HCT116 (cell line): ENCODE measurements at regions not wholly inside any gene's neighbourhood (a gene's known extent, or its start where the extent isn't known, plus 50 kb on each side); places are given as distances from the start of the nearest gene placed in this dataset.

Experiments used
- EZH2 ChIP-seq: fragments of 200-600 bp; sonication (generic); IDR thresholded peaks from 2 replicates; pipeline ENCODE4 v1.6.1; 2017; ENCODE audit warnings: antibody characterized with exemption, mixed run types
- POLR2A ChIP-seq: IDR thresholded peaks from 2 replicates; pipeline ENCODE4 v1.7.0; 2011; ENCODE audit warnings: borderline replicate concordance; ENCODE audit not compliant: insufficient read depth, insufficient read length; ENCODE audit errors: extremely low read depth
- POLR2AphosphoS5 ChIP-seq: IDR thresholded peaks from 2 replicates; pipeline ENCODE4 v1.6.1; 2011; ENCODE audit warnings: mild to moderate bottlenecking, low read depth, low read length, moderate library complexity
- RAD21 ChIP-seq: IDR thresholded peaks from 2 replicates; pipeline ENCODE4 v1.6.1; 2012; ENCODE audit warnings: low read depth, mild to moderate bottlenecking
- REST ChIP-seq: IDR thresholded peaks from 2 replicates; pipeline ENCODE4 v1.6.1; 2012; ENCODE audit warnings: low read depth
- SIN3A ChIP-seq: IDR thresholded peaks from 2 replicates; pipeline ENCODE4 v1.6.1; 2012; ENCODE audit warnings: low read depth
- YY1 ChIP-seq: IDR thresholded peaks from 2 replicates; pipeline ENCODE4 v1.6.1; 2011; ENCODE audit warnings: low read length, low read depth, moderate library complexity, mild to moderate bottlenecking; ENCODE audit not compliant: insufficient replicate concordance; ENCODE audit errors: extremely low read depth
- TF ChIP-seq, protein P1 (sequence below), 3 experiments: fragments of 200-600 bp in 1 of 3; sonication (generic) in 1 of 3; IDR thresholded peaks in 2 of 3; conservative IDR thresholded peaks in 1 of 3; 2 replicates each; pipeline ENCODE4 v1.5.1; 2012 to 2017; ENCODE audit warnings: low read depth in 2 of 3, low read length in 2 of 3, antibody characterized with exemption in 1 of 3, borderline replicate concordance in 1 of 3, control low read depth in 1 of 3, mild to moderate bottlenecking in 1 of 3, mixed read lengths in 1 of 3, mixed run types in 1 of 3, moderate library complexity in 1 of 3; ENCODE audit not compliant: insufficient read depth in 1 of 3
- TF ChIP-seq, protein P2 (sequence below): IDR thresholded peaks from 2 replicates; pipeline ENCODE4 v1.6.1; 2012

- TF ChIP-seq, protein P1, sequence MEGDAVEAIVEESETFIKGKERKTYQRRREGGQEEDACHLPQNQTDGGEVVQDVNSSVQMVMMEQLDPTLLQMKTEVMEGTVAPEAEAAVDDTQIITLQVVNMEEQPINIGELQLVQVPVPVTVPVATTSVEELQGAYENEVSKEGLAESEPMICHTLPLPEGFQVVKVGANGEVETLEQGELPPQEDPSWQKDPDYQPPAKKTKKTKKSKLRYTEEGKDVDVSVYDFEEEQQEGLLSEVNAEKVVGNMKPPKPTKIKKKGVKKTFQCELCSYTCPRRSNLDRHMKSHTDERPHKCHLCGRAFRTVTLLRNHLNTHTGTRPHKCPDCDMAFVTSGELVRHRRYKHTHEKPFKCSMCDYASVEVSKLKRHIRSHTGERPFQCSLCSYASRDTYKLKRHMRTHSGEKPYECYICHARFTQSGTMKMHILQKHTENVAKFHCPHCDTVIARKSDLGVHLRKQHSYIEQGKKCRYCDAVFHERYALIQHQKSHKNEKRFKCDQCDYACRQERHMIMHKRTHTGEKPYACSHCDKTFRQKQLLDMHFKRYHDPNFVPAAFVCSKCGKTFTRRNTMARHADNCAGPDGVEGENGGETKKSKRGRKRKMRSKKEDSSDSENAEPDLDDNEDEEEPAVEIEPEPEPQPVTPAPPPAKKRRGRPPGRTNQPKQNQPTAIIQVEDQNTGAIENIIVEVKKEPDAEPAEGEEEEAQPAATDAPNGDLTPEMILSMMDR (IDR thresholded peaks at IDR 0.05 in 2 of 3, conservative IDR thresholded peaks at IDR 0.05 in 1 of 3; ENCODE audit: borderline replicate concordance in 1 of 3, insufficient read depth in 1 of 3, low read depth in 2 of 3, low read length in 2 of 3), result no peak
- TF ChIP-seq SIN3A (no peak), RAD21 (no peak), YY1 (no peak), POLR2A (no peak), EZH2 (no peak), REST (no peak), POLR2AphosphoS5 (no peak)
- TF ChIP-seq, protein P2, sequence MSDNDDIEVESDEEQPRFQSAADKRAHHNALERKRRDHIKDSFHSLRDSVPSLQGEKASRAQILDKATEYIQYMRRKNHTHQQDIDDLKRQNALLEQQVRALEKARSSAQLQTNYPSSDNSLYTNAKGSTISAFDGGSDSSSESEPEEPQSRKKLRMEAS, result no peak
Measured at GRCh38 chr15:20644896-20645295, 103.3 kb upstream of the GOLGA6L6 start.
